ENCODE measurements at regions not wholly inside any gene's neighbourhood (a gene's known extent, or its start where the extent isn't known, plus 50 kb on each side); places are given as distances from the start of the nearest gene placed in this dataset.
"Not testable (repeated sequence)": the region's sequence is repeated elsewhere in the genome, so short reads cannot be mapped to it uniquely, and the experiment has no call there.

- Histone ChIP-seq H3K27me3 (no peaks in the 10 kb centered on the region), H3K9me3 (replicated peaks in 1 of 11) (peaks cover 10 to 44% (median 31%) of the 10 kb centered on the region in 11 experiments; a peak in 21 of 22 replicates), H3K4me1 (peaks cover 5 to 47% (median 34%) of the 10 kb centered on the region in 10 experiments; a peak in 16 of 20 replicates), H3K9ac (peak overlapping the region in 4 of 11 experiments; percentile 34 to 64 (median 40); a peak in 5 of 22 replicates), H3K36me3 (peaks cover 0 to 13% (median 0%) of the 10 kb centered on the region in 11 experiments; a peak in 2 of 22 replicates), H3K27ac (peak overlapping the region in 4 of 11 experiments; percentile 19 to 66 (median 45); a peak in 6 of 22 replicates), H3K4me2 (peak overlapping the region in 10 of 11 experiments; percentile 5 to 87 (median 60); a peak in 17 of 22 replicates), H4K20me1 (no peaks in the 10 kb centered on the region), H3K4me3 (peak overlapping the region in 2 of 10 experiments; percentile 37 to 40; a peak in 3 of 20 replicates)
- TF ChIP-seq Cebpa-rat (IDR thresholded peaks at IDR 0.05): no peak
Measured at GRCh38 chr11:22084056-22084455, 108.8 kb upstream of the ANO5 start.

- H3K27ac ChIP-seq: peak overlapping the region in 5 of 11 experiments; percentile 19 to 66 (median 43); a peak in 8 of 22 replicates
- peak overlapping the region in 10 of 11 experiments; percentile 5 to 87 (median 60); a peak in 17 of 22 replicates for H3K4me2 ChIP-seq
- no peaks in the 10 kb centered on the region for H4K20me1 ChIP-seq
- H3K9ac ChIP-seq: peak overlapping the region in 4 of 11 experiments; percentile 34 to 64 (median 40); a peak in 5 of 22 replicates
- peak overlapping the region in 2 of 10 experiments; percentile 37 to 40; a peak in 3 of 20 replicates for H3K4me3 ChIP-seq
- TF ChIP-seq Cebpa-rat (IDR thresholded peaks at IDR 0.05): no peak
- H3K4me1 ChIP-seq: peaks cover 5 to 48% (median 34%) of the 10 kb centered on the region in 10 experiments; a peak in 16 of 20 replicates
- H3K9me3 ChIP-seq (replicated peaks in 1 of 11): peaks cover 10 to 49% (median 31%) of the 10 kb centered on the region in 11 experiments; a peak in 21 of 22 replicates
- peaks cover 0 to 13% (median 0%) of the 10 kb centered on the region in 11 experiments; a peak in 2 of 22 replicates for H3K36me3 ChIP-seq
- H3K27me3 ChIP-seq: no peaks in the 10 kb centered on the region
Measured at GRCh38 chr11:22084564-22084963, 108.3 kb upstream of the ANO5 start.

- H3K4me2 ChIP-seq: peak overlapping the region in 1 of 11 experiments; percentile 31; a peak in 1 of 22 replicates
- peaks cover 0 to 4% (median 0%) of the 10 kb centered on the region in 11 experiments; a peak in 1 of 22 replicates for H3K36me3 ChIP-seq
- peaks cover 4 to 66% (median 49%) of the 10 kb centered on the region in 11 experiments; a peak in 20 of 22 replicates for H3K9me3 ChIP-seq (replicated peaks in 1 of 11)
- H3K4me3 ChIP-seq: no peak overlapping the region
- H4K20me1 ChIP-seq: no peaks in the 10 kb centered on the region
- H3K27ac ChIP-seq: no peak overlapping the region
- peaks cover 0 to 48% (median 25%) of the 10 kb centered on the region in 10 experiments; a peak in 14 of 20 replicates for H3K4me1 ChIP-seq
- H3K27me3 ChIP-seq: no peaks in the 10 kb centered on the region
- peak in 2 of 11 experiments; percentile 51 to 54; a peak in 3 of 22 replicates for TF ChIP-seq Cebpa-rat (IDR thresholded peaks at IDR 0.05)
- H3K9ac ChIP-seq: no peak overlapping the region
Measured at GRCh38 chr11:22089609-22090008, 103.3 kb upstream of the ANO5 start.

- TF ChIP-seq Cebpa-rat (IDR thresholded peaks at IDR 0.05): no peak
- Histone ChIP-seq H3K4me2 (no peak overlapping the region), H3K27me3 (no peaks in the 10 kb centered on the region), H3K9me3 (replicated peaks in 1 of 11) (peaks cover 0 to 11% (median 5%) of the 10 kb centered on the region in 11 experiments; a peak in 9 of 22 replicates), H4K20me1 (no peaks in the 10 kb centered on the region), H3K27ac (no peak overlapping the region), H3K4me3 (no peak overlapping the region), H3K36me3 (no peaks in the 10 kb centered on the region), H3K9ac (no peak overlapping the region), H3K4me1 (no peaks in the 10 kb centered on the region)
Measured at GRCh38 chr11:22106566-22106965, 86.3 kb upstream of the ANO5 start.

- no peaks in the 10 kb centered on the region for H4K20me1 ChIP-seq
- H3K9me3 ChIP-seq (replicated peaks in 1 of 11): peaks cover 0 to 5% (median 2%) of the 10 kb centered on the region in 11 experiments; a peak in 8 of 22 replicates
- no peak overlapping the region for H3K9ac ChIP-seq
- H3K4me1 ChIP-seq: no peaks in the 10 kb centered on the region
- TF ChIP-seq Cebpa-rat (IDR thresholded peaks at IDR 0.05): no peak
- no peaks in the 10 kb centered on the region for H3K27me3 ChIP-seq
- H3K4me3 ChIP-seq: no peak overlapping the region
- H3K27ac ChIP-seq: no peak overlapping the region
- no peak overlapping the region for H3K4me2 ChIP-seq
- H3K36me3 ChIP-seq: no peaks in the 10 kb centered on the region
Measured at GRCh38 chr11:22115470-22116029, 77.3 kb upstream of the ANO5 start.

GRCh38 chr11:22127981-22128380 is 64.9 kb upstream of the ANO5 start:
- H3K9ac ChIP-seq, H3K4me3 ChIP-seq, H3K27me3 ChIP-seq, H3K27ac ChIP-seq, H3K36me3 ChIP-seq, H3K4me1 ChIP-seq, H4K20me1 ChIP-seq, H3K4me2 ChIP-seq: not testable (repeated sequence)
- H3K9me3 ChIP-seq (replicated peaks in 1 of 11): peaks cover 50 to 67% (median 58%) of the 10 kb centered on the region in 11 experiments

GRCh38 chr11:22130462-22131053 is 62.3 kb upstream of the ANO5 start:
- no peak overlapping the region for H3K4me3 ChIP-seq
- no peaks in the 10 kb centered on the region for H3K4me1 ChIP-seq
- TF ChIP-seq Cebpa-rat (IDR thresholded peaks at IDR 0.05): no peak

GRCh38 chr11:22133776-22134175 is 59.1 kb upstream of the ANO5 start:
- Histone ChIP-seq H3K9me3 (replicated peaks in 1 of 11) (peaks cover 10 to 24% (median 14%) of the 10 kb centered on the region in 11 experiments), H3K27ac (no peak overlapping the region), H4K20me1 (no peaks in the 10 kb centered on the region), H3K4me2 (no peak overlapping the region), H3K4me1 (no peaks in the 10 kb centered on the region), H3K4me3 (no peak overlapping the region), H3K27me3 (no peaks in the 10 kb centered on the region), H3K9ac (no peak overlapping the region), H3K36me3 (no peaks in the 10 kb centered on the region)
- no peak for TF ChIP-seq Cebpa-rat (IDR thresholded peaks at IDR 0.05)

More at GRCh38 chr11:22130462-22131053, 62.3 kb upstream of the ANO5 start:
- H3K9ac ChIP-seq: no peak overlapping the region
- H3K4me2 ChIP-seq: no peak overlapping the region
- H3K36me3 ChIP-seq: no peaks in the 10 kb centered on the region; a peak in 1 of 22 replicates
- H3K27ac ChIP-seq: no peak overlapping the region
- H3K9me3 ChIP-seq (replicated peaks in 1 of 11): peaks cover 40 to 53% (median 45%) of the 10 kb centered on the region in 11 experiments
- H4K20me1 ChIP-seq: no peaks in the 10 kb centered on the region
- no peaks in the 10 kb centered on the region for H3K27me3 ChIP-seq

- H3K27me3 ChIP-seq: no peaks in the 10 kb centered on the region
- no peaks in the 10 kb centered on the region for H4K20me1 ChIP-seq
- no peak overlapping the region for H3K9ac ChIP-seq
- no peak overlapping the region for H3K4me3 ChIP-seq
- H3K4me2 ChIP-seq: no peak overlapping the region
- H3K4me1 ChIP-seq: no peaks in the 10 kb centered on the region
- H3K9me3 ChIP-seq (replicated peaks in 1 of 11): peaks cover 0 to 5% (median 0%) of the 10 kb centered on the region in 11 experiments; a peak in 1 of 22 replicates
- H3K36me3 ChIP-seq: no peaks in the 10 kb centered on the region
- H3K27ac ChIP-seq: no peak overlapping the region
- no peak for TF ChIP-seq Cebpa-rat (IDR thresholded peaks at IDR 0.05)
Measured at GRCh38 chr11:22138264-22138663, 54.6 kb upstream of the ANO5 start.
